Activated CD8-positive, alpha-beta memory T cell treated with anti-CD3 and anti-CD28 coated beads, Interleukin-2, amount 50 U/mL, for 24 hours (primary cell): ENCODE measurements at regions not wholly inside any gene's neighbourhood (a gene's known extent, or its start where the extent isn't known, plus 50 kb on each side); places are given as distances from the start of the nearest gene placed in this dataset.
"Not testable (repeated sequence)": the region's sequence is repeated elsewhere in the genome, so short reads cannot be mapped to it uniquely, and the experiment has no call there.

Experiments
- DNase-seq: peaks from one replicate; pipeline ENCODE4 v3.0.0-alpha.2; 2020; ENCODE audit errors: extremely low read depth

DNA sequence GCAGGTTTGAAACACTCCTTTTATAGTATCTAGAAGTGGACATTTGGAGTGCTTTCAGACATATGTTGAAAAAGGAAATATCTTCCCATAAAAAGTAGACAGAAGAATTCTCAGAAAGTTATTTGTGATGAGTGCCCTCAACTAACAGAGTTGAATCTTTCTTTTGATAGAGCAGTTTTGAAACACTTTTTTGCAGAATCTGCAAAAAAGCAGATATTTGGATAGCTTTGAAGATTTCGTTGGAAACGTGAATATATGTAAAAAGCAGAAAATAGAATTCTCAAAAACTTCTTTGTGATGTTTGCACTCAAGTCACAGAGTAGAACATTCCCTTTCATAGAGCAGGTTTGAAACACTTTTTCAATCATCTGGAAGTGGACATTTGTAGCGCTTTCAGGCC is 676.4 kb upstream of the ZNF337 start:
- DNase-seq = not testable (repeated sequence)

DNA sequence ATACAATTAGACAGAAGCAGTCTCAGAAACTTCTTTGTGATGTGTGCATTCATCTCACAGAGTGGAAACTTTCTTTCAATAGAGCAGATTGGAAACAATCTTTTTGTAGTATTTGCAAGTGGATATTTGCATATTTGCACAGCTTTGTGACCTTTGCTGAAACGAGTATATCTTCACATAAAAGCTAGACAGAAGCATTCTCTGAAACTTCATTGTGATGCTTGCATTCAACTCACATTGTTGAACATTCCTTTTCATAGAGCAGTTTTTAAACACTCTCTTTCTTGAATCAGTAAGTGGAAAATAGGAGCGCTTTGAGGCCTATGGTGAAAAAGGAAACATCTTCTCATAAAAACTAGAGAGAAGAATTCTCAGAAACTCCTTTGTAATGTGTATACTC is 657.9 kb upstream of the ZNF337 start:
- DNase-seq = no peak

- DNase-seq = no peak
Observed at GRCh38 chr20:26347396-26347795, 650.7 kb upstream of the ZNF337 start.

- not testable (repeated sequence) for DNase-seq
Observed at GRCh38 chr20:26340460-26341065, 643.9 kb upstream of the ZNF337 start.

- no peak for DNase-seq
Observed at GRCh38 chr20:26324177-26324576, 627.5 kb upstream of the ZNF337 start.

- no peak for DNase-seq
Observed at GRCh38 chr20:26315054-26315453, 618.4 kb upstream of the ZNF337 start.

DNA sequence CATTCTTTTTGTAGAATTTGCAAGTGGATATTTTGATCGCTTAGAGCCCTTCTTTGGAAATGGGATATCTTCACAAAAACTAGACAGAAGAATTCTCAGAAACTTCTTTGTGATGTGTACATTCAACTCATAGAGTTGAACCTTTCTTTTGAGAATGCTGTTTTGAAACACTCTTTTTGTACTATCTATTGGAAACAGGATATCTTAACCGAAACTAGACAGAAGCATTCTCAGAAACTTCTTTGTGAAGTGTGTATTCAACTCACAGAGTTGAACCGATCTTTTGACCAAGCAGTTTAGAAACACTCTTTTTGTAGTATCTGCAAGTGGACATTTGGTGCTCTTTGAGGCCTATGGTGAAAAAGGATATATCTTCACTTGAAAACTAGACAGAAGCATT is 613.1 kb upstream of the ZNF337 start:
- DNase-seq = not testable (repeated sequence)

DNA sequence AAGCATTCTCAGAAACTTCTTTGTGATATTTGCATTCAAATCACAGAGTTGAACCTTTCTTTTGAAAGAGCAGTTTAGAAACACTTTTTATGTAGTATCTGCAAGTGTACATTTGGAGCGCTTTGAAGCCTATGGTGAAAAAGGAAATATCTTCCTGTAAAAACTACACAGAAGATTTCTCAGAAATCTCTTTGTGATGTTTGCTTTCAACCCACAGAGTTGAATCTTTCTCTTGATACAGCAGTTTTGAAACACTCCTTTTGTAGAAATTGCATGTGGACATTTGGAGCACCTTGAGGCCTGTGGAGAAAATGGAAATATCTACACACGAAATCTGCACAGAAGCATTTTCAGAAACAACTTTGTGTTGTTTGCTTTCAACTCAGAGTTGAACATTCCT is 612.3 kb upstream of the ZNF337 start:
- no peak for DNase-seq

- no peak for DNase-seq
Observed at GRCh38 chr20:26295006-26295405, 598.4 kb upstream of the ZNF337 start.

DNA sequence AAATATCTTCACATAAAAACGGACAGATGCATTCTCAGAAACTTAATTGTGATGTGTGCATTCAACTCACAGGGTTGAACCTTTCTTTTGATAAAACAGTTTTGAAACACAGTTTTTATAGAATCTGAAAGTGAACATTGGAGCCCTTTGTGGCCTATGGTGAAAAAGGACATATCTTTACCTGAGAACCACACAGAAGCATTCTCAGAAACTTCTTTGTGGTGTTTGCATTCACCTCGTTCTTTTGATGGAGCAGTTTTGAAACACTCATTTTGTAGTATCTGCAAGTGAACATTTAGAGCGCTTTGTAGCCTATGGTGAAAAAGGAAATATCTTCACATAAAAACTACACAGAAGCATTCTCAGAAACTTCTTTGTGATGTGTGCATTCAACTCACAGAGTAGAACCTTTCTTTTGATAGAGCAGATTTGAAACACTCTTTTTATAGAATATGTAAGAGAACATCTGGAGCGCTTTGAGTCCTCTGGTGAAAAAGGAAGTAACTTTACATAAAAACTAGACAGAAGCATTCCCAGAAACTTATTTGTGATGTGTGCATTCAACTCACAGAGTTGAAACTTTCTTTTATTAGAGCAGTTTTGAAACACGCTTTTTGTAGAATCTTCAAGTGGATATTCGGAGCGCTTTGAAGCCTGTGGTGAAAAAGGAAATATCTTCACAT is 591.9 kb upstream of the ZNF337 start:
- not testable (repeated sequence) for DNase-seq

DNA sequence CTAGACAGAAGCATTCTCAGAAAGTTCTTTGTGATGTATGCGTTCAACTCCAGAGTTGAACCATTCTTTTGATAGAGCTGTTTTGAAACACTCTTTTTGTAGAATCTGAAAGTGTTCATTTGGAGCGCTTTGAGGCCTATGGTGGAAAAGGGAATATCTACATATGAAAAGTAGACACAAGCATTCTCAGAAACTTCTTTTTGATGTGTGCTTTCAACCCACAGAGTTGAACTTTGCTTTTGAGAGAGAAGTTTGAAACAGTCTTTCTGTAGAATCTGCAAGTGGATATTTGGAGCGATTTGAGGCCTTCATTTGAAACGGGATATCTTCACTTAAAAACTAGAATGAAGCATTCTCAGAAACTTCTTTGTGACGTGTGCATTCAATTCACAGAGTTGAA is 582.6 kb upstream of the ZNF337 start:
- no peak for DNase-seq

DNA sequence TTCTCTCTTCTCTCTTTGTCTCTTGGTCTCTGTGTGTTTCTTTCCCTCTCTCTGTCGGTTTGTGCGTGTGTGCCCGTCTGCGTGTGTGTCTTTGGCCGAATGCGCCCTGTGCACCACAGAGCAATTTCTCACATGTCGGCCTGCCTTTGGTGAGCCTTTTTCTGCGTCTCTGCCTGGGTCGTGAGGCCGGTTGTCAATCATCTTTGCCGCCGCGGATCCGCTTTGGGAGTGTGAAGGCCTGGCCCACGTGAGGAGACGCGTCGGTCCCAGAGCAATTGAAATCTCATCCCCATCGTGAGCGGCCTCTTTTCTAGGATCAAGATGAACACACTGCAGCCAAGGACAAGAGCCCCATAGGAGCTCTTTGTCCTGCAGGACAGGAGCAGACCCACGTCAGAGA is 580.7 kb upstream of the ZNF337 start:
- no peak for DNase-seq

DNA sequence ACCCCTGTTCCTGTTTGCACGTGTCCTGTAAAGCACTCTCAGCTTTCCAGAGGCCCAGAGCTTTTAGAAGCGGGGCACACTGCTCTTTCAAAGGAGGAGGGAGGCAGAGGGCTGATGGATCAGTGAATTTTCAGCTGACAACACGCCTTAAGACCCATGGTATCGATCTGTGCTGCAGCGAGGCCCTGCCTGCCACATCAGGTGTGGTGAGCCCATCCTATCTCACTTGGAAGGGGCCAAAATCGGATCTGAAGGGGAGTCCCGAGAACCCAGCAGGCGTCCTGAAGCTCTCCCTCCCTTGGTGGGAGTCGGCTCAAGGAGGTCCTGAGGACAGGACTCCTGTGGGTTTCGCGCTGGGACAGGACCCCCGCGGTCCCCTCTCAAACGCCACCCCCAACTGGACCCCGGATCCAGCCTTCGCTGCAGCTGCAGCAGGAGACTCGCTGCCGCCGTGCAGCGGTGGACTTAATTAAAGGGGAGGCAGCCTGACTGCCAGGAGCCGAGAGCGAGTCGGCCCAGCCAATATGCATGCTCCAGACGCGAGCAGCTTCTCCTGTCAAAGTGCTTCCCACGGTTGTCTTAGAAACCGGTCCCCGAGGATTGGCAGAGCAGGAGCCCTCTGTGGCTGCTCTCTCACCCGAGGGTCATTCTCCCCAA is 580.0 kb upstream of the ZNF337 start:
- DNase-seq = no peak

DNA sequence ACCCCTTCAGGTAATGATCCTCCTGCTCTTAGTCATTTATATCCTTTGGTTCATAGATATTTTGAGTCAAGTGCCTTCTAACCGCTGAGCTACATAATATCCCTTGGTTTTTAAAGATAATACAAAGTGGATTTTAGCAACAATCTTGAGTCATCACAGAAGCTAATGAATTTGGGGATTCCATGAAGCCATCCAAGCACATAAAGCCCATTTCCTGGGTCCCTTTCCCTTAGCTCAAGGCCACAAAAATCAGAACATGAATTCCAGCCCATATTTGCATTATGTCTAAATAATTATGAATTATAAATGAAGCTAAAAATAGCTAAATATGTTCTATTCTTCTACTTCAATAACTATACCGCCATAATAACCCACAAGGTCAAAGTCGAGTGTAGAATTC is 572.1 kb upstream of the ZNF337 start:
- DNase-seq = not testable (repeated sequence)

- DNase-seq = not testable (repeated sequence)
Observed at GRCh38 chr20:26260925-26261324, 564.3 kb upstream of the ZNF337 start.

DNA sequence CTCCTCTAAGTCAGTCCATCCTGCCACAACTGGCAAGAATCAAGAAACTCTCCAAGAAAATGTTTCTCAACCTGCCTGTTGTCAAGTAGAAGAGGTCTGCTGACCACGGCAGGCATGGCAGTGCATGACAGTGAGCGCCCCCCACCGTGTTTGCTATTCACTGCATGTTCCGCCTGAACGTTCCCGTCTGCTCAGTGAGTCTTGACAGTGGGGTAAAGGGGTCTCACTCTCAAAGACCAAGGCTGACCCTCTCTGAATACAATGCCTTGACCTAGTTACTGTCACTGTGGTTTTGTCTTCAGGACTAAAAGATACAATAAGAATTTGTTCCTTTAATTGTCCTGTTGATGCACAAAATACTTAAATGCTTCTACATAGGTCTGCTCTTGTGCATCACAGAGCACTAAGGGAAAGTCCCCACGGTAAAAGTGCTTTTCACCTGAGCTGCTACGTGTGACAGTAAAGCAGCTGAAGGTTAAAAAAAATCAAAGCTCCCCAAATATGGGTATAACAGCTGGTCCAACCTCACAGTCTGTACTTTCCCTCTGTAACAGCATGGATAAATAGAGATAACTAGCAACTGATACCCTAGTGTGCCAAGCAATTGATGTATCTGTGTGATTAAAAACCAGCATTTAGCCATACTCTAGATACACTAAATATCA is 555.8 kb upstream of the ZNF337 start:
- not testable (repeated sequence) for DNase-seq

- not testable (repeated sequence) for DNase-seq
Observed at GRCh38 chr20:26251376-26251775, 554.7 kb upstream of the ZNF337 start.

GRCh38 chr20:26250249-26251114 is 553.8 kb upstream of the ZNF337 start:
- not testable (repeated sequence) for DNase-seq

DNA sequence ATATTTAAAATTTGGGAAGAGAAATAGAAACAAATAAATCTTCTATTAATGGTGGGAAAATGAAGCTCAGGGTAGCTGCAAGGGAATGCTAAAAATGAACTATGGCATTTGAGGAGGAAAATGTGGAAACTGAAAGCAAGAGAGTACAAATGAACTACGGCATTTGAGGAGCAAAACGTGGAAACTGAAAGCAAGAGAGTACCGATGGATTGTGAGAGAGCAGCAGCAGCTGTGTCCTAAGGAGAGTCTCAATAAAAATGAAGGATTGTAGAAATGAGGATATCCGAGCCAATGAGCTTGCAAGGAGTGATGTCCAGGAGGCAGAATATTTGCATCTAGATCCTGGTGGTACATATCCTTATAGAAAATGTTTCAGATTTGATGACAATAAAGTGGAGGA is 547.1 kb upstream of the ZNF337 start:
- DNase-seq = no peak

GRCh38 chr20:26220609-26221008 is 524.0 kb upstream of the ZNF337 start:
- DNase-seq = not testable (repeated sequence)

DNA sequence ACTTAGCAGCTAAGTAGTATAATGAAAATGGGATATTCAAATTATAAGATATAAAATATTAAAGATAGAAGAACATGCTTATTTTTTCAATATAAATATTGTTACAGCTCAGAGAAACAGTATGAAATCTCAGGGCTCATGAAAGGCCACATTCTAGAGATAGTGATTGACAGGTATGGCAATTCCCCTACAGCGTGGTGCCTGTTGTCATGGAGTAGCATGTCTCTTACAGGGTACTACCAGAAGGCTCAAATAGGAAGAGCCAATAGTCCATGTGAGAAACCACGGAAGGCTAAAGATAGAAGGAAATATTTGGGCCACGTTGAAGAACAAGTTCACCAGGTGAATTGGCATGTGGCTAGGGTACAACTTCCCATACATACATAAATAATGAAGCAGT is 522.9 kb upstream of the ZNF337 start:
- not testable (repeated sequence) for DNase-seq

- no peak for DNase-seq
Observed at GRCh38 chr20:26218301-26218700, 521.6 kb upstream of the ZNF337 start.
